EL (cell line): ENCODE measurements at regions not wholly inside any gene's neighbourhood (a gene's known extent, or its start where the extent isn't known, plus 50 kb on each side); places are given as distances from the start of the nearest gene placed in this dataset.
"Not testable (repeated sequence)": the region's sequence is repeated elsewhere in the genome, so short reads cannot be mapped to it uniquely, and the experiment has no call there.

Experiments used
- DNase-seq: peaks from one replicate; pipeline ENCODE4 v3.0.0-alpha.2; 2016

GRCh38 chr16:88252057-88252794, 130.5 kb upstream of the ZNF469 start:
- not testable (repeated sequence) for DNase-seq

- not testable (repeated sequence) for DNase-seq
Observed at GRCh38 chr16:88258141-88258540, 124.6 kb upstream of the ZNF469 start.

DNA sequence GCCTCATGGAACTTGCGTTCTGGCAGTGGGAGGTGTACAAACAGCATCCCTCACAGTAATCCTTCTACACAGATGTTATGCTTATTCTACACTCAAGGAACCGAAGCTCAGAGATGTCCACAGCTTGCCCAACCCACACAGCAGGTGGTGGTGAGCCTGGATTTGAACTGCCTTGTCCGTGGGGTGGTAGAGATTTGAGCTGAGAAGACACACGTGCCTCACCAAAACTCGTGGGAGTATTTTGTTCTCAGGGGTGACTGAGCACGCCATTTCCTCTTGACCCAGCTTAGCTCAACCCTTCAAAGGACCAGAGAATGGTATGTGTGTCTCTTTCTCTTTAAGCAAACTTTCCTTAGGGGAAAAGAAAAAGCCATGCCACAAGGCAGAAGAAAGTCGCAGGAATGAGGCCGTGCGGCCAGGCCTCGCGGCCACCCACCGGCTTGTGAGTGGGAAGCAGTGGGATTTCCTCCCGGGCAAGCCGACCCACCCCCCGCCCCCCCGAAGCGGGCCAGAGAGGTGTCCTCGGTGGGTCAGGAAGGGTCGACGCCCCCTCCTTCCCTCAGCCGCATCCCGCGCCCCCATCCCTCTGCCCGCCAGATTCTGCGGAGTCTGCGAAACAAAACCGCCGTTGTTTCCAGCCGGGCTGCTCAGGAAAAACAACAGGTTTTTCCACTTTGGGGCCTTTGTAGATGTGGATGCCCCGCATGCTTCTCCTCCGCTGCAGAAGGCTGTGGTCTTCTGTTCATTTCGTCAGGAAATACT, 123.8 kb upstream of the ZNF469 start:
- DNase-seq: not testable (repeated sequence)

GRCh38 chr16:88259538-88259937, 123.2 kb upstream of the ZNF469 start:
- DNase-seq: not testable (repeated sequence)

DNA sequence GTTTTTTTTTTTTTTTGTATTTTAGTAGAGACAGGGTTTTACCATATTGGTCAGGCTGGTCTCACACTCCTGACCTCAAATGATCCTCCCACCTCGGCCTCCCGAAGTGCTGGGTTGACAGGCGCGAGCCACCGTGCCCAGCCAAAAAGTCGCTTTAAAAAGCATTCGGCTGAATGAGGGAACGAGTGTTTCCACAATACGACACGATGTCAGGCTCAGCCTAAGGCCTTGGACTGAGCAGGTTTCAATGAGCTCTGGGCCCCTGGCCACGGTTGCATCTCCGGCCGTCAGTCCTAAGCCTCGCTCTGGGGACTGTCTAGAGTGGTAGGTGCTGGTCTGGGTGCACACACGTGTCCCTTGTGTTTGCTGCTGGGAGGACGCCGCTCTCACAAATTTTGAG, 122.6 kb upstream of the ZNF469 start:
- DNase-seq: not testable (repeated sequence)

DNA sequence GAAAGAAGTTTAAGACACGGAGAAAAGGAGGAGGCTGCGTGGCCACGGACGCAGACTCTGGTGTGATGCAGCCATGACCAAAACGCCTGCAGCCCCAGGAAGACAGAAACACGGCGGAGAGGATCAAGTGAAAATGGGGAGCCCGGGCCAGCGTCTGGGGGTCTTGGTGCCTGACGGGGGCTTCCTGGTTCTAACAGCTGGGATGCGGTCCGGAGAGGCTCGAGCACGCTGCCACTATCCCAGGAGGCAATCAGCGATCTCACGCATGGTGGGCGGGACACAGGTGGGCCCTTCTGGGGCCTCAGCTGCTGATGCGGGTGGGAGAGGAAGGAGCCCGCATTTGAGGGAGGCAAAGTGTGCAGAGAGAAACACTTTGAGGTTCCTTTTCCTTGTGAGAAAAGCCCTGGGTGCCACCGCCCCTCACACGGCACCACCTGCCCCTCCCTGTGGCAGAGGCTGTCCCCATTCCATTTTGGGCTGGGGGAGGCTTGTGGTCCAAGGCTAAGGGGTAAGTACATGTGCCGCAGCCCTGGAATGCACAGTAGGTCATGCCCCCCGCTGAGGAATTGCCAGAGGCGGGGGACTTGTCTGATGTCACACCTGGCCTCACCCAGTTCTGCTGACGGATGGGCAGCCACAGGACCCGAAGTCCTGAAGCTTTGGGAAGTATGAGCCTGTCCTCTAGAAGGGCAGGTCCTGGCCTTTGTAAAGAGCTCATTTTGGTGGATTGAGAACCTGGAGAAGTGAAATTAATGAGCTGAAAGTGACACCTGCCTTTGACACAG, 121.7 kb upstream of the ZNF469 start:
- DNase-seq: not testable (repeated sequence)

- DNase-seq: not testable (repeated sequence)
Observed at GRCh38 chr16:88261814-88262605, 120.7 kb upstream of the ZNF469 start.

DNA sequence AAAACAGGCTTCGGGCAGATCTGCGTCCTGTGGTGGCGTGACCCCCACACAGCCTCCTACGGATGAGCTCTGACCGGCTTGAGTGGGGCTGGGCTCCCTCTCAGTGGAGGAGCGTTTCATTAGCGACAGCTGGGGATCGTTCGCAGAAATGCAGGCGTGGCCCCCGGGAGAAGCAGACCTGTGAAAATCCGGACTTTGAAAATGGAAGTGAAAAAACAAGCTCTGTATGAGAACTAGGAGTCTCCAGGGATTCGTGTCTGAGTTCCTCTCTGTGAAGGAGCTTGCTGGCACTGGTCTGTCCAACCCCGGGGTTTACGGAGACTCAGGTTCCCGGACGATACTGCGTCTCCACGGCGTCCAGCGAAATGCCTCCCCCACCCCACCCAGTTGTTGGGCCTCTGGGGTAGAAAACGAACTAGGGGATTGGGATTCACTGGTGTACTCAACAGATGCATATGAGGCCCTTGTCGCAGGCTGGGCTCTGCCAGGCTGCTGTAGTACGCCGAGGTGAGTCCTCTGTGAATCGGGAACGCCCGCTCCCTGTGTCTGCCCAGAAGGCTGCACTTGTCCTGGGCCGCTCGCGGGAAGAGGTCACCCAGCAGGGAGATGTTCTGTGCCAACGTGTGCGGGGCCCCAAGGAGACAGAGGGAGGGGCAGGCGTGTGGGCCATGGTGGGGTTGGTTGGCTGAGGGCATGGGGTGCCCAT, 119.7 kb upstream of the ZNF469 start:
- peak; percentile 27 for DNase-seq

DNA sequence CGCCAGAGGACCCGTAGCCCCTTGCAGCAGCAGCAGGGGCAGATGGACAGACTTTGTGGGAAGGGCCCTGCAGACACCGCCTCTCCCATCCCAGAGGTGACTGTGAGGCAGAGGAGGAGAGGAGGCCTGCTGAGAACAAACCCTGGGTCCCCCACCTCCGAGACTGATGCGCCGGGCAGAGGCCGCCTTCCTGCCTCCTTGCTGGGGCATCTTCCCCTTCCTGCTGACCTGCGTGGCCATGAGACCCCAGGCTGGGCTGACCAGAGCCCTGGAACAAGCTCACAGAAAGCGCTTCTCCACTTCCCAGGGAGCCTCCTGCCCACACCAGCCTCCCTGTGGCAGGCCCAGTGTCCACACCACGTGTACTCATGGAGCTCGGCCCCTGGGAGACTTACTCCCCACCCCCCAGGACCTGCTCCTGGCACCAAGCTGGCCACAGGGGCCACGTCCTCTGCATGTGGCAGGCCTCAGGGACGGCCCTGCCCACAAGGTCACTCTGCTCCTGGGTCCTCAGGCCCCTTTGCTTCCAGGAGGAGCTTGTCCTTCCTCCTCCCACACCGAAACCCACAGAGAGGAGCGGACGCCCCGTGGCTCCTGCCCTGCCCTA, 119.0 kb upstream of the ZNF469 start:
- DNase-seq: not testable (repeated sequence)

DNA sequence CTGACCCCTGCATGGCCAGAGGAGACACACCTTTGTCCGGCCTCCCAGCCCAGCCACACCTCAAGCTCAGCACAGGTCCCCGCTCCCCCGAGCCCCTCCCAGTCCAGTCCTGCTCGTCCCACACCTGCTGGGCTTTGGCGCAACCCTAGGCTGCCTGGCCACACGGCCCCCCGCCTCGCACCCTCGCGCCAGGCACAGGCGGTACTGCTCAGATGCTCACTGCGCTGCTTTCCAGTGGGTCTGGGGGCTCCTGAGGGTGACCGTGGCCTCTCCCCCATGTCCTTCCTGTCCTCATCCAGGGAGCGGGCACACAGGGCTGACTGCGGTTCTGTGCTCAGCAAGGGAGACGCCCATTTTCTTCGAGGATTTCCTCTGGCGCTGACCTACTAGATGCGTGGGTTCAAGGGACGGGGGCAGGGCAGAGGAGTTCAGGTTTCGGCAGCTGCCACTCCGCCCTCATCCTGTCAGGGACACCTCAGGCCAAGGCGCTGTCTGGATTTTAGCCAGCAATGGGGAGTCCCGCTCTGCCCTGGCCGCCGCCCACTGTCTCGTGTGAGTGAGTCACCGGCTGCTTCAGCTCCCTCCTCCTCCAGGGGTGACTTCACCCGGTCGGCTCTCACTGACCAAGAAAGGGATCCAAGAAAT, 118.0 kb upstream of the ZNF469 start:
- peak; percentile 97 for DNase-seq

GRCh38 chr16:88265286-88265938, 117.3 kb upstream of the ZNF469 start:
- DNase-seq: not testable (repeated sequence)

DNA sequence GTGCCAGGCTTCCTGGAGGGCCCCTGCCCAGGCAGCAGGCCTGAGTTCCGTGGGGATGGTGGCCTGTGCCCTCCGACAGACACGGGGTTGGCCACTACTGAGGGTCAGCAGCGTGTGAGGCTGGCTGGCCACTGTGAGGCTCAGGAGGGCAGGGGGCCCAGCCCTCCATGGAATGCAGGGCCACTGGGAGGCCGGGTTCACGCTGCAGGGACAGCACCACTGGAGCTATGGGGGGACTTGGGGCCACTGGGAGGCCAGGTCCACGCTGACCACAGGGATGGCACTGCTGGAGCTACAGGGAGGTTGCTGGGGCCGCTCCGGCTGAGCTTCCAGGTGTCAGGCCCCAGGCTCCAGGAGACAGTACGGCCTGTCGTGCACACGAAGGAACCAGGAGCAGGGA, 116.7 kb upstream of the ZNF469 start:
- DNase-seq: not testable (repeated sequence)

DNA sequence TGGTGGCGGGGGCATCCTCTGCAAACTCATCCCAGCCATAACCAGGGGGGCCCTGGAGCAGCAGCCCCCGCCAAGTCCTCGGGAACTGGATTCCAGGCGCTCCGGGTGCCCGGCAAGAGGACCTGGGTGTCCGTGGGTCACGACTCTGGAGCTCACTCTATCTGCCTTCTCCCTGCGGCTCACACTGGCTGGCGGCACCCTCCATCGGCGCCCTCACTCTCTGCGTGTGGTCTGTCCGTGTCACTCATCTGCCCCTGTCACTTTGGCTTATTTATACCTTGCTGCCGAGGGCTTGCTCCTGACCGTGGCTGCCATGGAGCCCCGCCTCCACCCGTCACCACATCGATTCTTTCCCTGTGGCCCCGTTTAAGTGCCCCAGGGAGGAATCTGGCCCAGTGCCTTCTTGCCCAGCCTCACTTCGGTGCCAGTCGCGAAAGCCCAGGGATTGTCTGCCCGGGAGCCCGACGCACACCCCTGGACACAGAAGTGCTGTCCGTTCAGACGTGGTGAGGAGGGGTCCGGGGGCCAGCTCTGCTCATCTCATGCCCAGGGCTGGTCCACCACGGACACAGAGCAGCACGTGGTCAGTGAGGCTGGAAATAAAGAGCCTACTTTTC, 115.7 kb upstream of the ZNF469 start:
- DNase-seq: not testable (repeated sequence)

- not testable (repeated sequence) for DNase-seq
Observed at GRCh38 chr16:88268186-88268970, 114.4 kb upstream of the ZNF469 start.

DNA sequence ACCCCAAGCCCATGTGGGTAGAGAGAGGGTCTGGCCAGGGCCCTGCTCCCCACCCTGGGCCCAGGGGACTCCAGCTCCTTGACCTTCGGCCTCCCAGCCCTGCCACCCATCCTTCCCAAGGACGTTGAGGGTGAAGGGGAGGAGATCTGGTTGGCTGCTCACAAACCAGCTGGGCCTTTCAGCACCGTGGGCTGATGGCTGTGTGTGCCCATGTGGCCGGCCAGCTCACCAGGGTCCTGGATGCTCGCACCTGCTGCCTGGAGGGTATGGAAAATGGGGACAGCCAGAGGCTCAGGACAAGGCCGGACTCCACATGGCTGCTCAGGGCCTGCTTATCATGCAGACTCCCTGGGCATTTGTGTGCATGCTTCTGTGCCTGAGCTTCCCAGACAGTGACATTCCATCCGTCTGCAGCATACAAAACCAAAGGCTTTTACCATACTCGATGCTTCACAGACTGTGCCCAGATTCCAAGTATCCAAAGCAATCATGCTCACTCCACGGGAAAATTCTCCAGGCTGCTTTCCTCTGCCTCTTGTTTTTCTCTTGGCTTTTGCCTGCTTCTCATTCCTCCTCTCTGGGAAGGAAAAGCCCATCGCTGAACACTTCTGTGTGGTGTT, 112.5 kb upstream of the ZNF469 start:
- not testable (repeated sequence) for DNase-seq

GRCh38 chr16:88271296-88271695, 111.5 kb upstream of the ZNF469 start:
- not testable (repeated sequence) for DNase-seq

GRCh38 chr16:88271776-88272175, 111.0 kb upstream of the ZNF469 start:
- DNase-seq: not testable (repeated sequence)

DNA sequence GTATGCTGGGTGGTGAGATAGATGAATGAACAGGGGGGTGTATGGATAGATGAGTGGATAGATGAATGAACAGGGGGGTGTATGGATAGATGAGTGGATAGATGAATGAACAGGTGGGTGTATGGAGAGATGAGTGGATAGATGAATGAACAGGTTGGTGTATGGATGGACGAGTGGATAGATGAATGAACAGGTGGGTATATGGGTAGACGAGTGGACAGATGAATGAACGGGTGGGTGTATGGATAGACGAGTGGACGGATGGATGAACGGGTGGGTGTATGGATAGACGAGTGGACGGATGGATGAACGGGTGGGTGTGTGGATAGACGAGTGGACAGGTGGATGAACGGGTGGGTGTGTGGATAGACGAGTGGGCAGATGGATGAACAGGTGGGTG, 110.3 kb upstream of the ZNF469 start:
- not testable (repeated sequence) for DNase-seq
